T-helper 17 cell (primary cell): ENCODE measurements at regions not wholly inside any gene's neighbourhood (a gene's known extent, or its start where the extent isn't known, plus 50 kb on each side); places are given as distances from the start of the nearest gene placed in this dataset.

Experiments
- ATAC-seq: fragments of 150-1000 bp; cut with Tn5 transposase; 2 replicates; pipeline ENCODE4 v1.10.0; 2021; ENCODE audit warnings: mild to moderate bottlenecking, moderate library complexity
- DNase-seq, 3 donors: peaks; one replicate each; pipeline versions ENCODE4 v3.0.0 to v3.0.0-alpha.2; 2020 to 2021
- H3K9me3 ChIP-seq: one replicate; pipeline ENCODE4 v1.7.0; 2013; ENCODE audit warnings: low read length, mild to moderate bottlenecking; ENCODE audit not compliant: control insufficient read depth, poor library complexity, severe bottlenecking
- H3K27ac Mint-ChIP-seq: one replicate; pipeline ENCODE4 v1.8.0; 2022; ENCODE audit warnings: mild to moderate bottlenecking, moderate library complexity, mixed read lengths
- H3K27me3 Mint-ChIP-seq: one replicate; pipeline ENCODE4 v1.8.0; 2022; ENCODE audit warnings: mixed read lengths
- H3K36me3 Mint-ChIP-seq: one replicate; pipeline ENCODE4 v1.8.0; 2022; ENCODE audit warnings: low read depth, mixed read lengths
- H3K4me1 Mint-ChIP-seq: one replicate; pipeline ENCODE4 v1.8.0; 2022; ENCODE audit warnings: mild to moderate bottlenecking, mixed read lengths
- H3K4me3 Mint-ChIP-seq: one replicate; pipeline ENCODE4 v1.8.0; 2022; ENCODE audit warnings: mild to moderate bottlenecking, moderate library complexity, mixed read lengths

- Mint-ChIP-seq H3K4me3 (no peak overlapping the region), H3K27ac (no peak overlapping the region), H3K27me3 (no peaks in the 10 kb centered on the region), H3K36me3 (no peaks in the 10 kb centered on the region), H3K4me1 (no peaks in the 10 kb centered on the region)
- DNase-seq, result no peak
- no peaks in the 10 kb centered on the region for H3K9me3 ChIP-seq
- no peak for ATAC-seq
Measured at GRCh38 chr6:114520976-114521375, 178.2 kb upstream of the HS3ST5 start.

GRCh38 chr6:114514170-114514569, 171.3 kb upstream of the HS3ST5 start:
- DNase-seq, result no peak
- ATAC-seq, result no peak
- no peaks in the 10 kb centered on the region for H3K9me3 ChIP-seq
- no peak overlapping the region for H3K27ac Mint-ChIP-seq
- H3K4me1 Mint-ChIP-seq, result no peaks in the 10 kb centered on the region
- no peaks in the 10 kb centered on the region for H3K27me3 Mint-ChIP-seq
- no peak overlapping the region for H3K4me3 Mint-ChIP-seq
- no peaks in the 10 kb centered on the region for H3K36me3 Mint-ChIP-seq

GRCh38 chr6:114471450-114471849, 128.6 kb upstream of the HS3ST5 start:
- ATAC-seq, result no peak
- no peak overlapping the region for H3K27ac Mint-ChIP-seq
- no peaks in the 10 kb centered on the region for H3K4me1 Mint-ChIP-seq
- H3K9me3 ChIP-seq, result no peaks in the 10 kb centered on the region
- no peak overlapping the region for H3K4me3 Mint-ChIP-seq
- DNase-seq, result no peak
- H3K36me3 Mint-ChIP-seq, result no peaks in the 10 kb centered on the region
- H3K27me3 Mint-ChIP-seq, result no peaks in the 10 kb centered on the region

- Mint-ChIP-seq H3K36me3 (no peaks in the 10 kb centered on the region), H3K4me3 (no peak overlapping the region), H3K27me3 (no peaks in the 10 kb centered on the region), H3K27ac (no peak overlapping the region), H3K4me1 (no peaks in the 10 kb centered on the region)
- ATAC-seq, result no peak
- DNase-seq, result no peak
- no peaks in the 10 kb centered on the region for H3K9me3 ChIP-seq
Measured at GRCh38 chr6:114467931-114468330, 125.1 kb upstream of the HS3ST5 start.

GRCh38 chr6:114465511-114465910, 122.7 kb upstream of the HS3ST5 start:
- DNase-seq (no peak), ATAC-seq (no peak)
- Mint-ChIP-seq H3K27ac (no peak overlapping the region), H3K4me3 (no peak overlapping the region), H3K4me1 (no peaks in the 10 kb centered on the region), H3K36me3 (no peaks in the 10 kb centered on the region), H3K27me3 (no peaks in the 10 kb centered on the region)
- no peaks in the 10 kb centered on the region for H3K9me3 ChIP-seq

GRCh38 chr6:114453737-114454276, 111.0 kb upstream of the HS3ST5 start:
- Mint-ChIP-seq H3K27me3 (peaks cover 4% of the 10 kb centered on the region), H3K4me1 (no peaks in the 10 kb centered on the region), H3K36me3 (no peaks in the 10 kb centered on the region), H3K27ac (no peak overlapping the region), H3K4me3 (no peak overlapping the region)
- no peaks in the 10 kb centered on the region for H3K9me3 ChIP-seq
- ATAC-seq, result no peak
- no peak for DNase-seq

GRCh38 chr6:114452785-114453401, 110.1 kb upstream of the HS3ST5 start:
- Mint-ChIP-seq H3K36me3 (no peaks in the 10 kb centered on the region), H3K27ac (no peak overlapping the region), H3K4me3 (no peak overlapping the region), H3K27me3 (peaks cover 4% of the 10 kb centered on the region), H3K4me1 (no peaks in the 10 kb centered on the region)
- no peak for DNase-seq
- no peaks in the 10 kb centered on the region for H3K9me3 ChIP-seq
- no peak for ATAC-seq

GRCh38 chr6:114450631-114451030, 107.8 kb upstream of the HS3ST5 start:
- H3K9me3 ChIP-seq, result no peaks in the 10 kb centered on the region
- Mint-ChIP-seq H3K27ac (no peak overlapping the region), H3K36me3 (no peaks in the 10 kb centered on the region), H3K4me3 (no peak overlapping the region), H3K4me1 (no peaks in the 10 kb centered on the region), H3K27me3 (peaks cover 4% of the 10 kb centered on the region)
- no peak for ATAC-seq
- no peak for DNase-seq

- Mint-ChIP-seq H3K4me3 (no peak overlapping the region), H3K36me3 (no peaks in the 10 kb centered on the region), H3K4me1 (no peaks in the 10 kb centered on the region), H3K27ac (no peak overlapping the region), H3K27me3 (peaks cover 4% of the 10 kb centered on the region)
- DNase-seq (no peak), ATAC-seq (no peak)
- no peaks in the 10 kb centered on the region for H3K9me3 ChIP-seq
Measured at GRCh38 chr6:114449659-114450058, 106.8 kb upstream of the HS3ST5 start.

- Mint-ChIP-seq H3K36me3 (no peaks in the 10 kb centered on the region), H3K4me1 (no peaks in the 10 kb centered on the region), H3K27me3 (no peaks in the 10 kb centered on the region), H3K27ac (no peak overlapping the region), H3K4me3 (no peak overlapping the region)
- DNase-seq (no peak), ATAC-seq (no peak)
- H3K9me3 ChIP-seq, result no peaks in the 10 kb centered on the region
Measured at GRCh38 chr6:114446342-114446741, 103.5 kb upstream of the HS3ST5 start.

- DNase-seq (no peak), ATAC-seq (no peak)
- H3K27me3 Mint-ChIP-seq, result no peaks in the 10 kb centered on the region
- no peaks in the 10 kb centered on the region for H3K4me1 Mint-ChIP-seq
- H3K36me3 Mint-ChIP-seq, result no peaks in the 10 kb centered on the region
- H3K9me3 ChIP-seq, result no peaks in the 10 kb centered on the region
- no peak overlapping the region for H3K27ac Mint-ChIP-seq
- no peak overlapping the region for H3K4me3 Mint-ChIP-seq
Measured at GRCh38 chr6:114445846-114446245, 103.0 kb upstream of the HS3ST5 start.

- no peak for DNase-seq
- Mint-ChIP-seq H3K4me1 (no peaks in the 10 kb centered on the region), H3K4me3 (no peak overlapping the region), H3K27ac (no peak overlapping the region), H3K27me3 (no peaks in the 10 kb centered on the region), H3K36me3 (no peaks in the 10 kb centered on the region)
- ATAC-seq, result no peak
- H3K9me3 ChIP-seq, result no peaks in the 10 kb centered on the region
Measured at GRCh38 chr6:114439411-114439810, 96.6 kb upstream of the HS3ST5 start.

- no peak for DNase-seq
- Mint-ChIP-seq H3K4me3 (no peak overlapping the region), H3K27ac (no peak overlapping the region), H3K27me3 (no peaks in the 10 kb centered on the region), H3K4me1 (no peaks in the 10 kb centered on the region), H3K36me3 (no peaks in the 10 kb centered on the region)
- no peaks in the 10 kb centered on the region for H3K9me3 ChIP-seq
- no peak for ATAC-seq
Measured at GRCh38 chr6:114437235-114437634, 94.4 kb upstream of the HS3ST5 start.

- Mint-ChIP-seq H3K36me3 (no peaks in the 10 kb centered on the region), H3K27me3 (no peaks in the 10 kb centered on the region), H3K27ac (no peak overlapping the region), H3K4me3 (no peak overlapping the region), H3K4me1 (no peaks in the 10 kb centered on the region)
- ATAC-seq (no peak), DNase-seq (no peak)
- H3K9me3 ChIP-seq, result no peaks in the 10 kb centered on the region
Measured at GRCh38 chr6:114436691-114437090, 93.9 kb upstream of the HS3ST5 start.
